GM23338 (cell line): ENCODE measurements at regions not wholly inside any gene's neighbourhood (a gene's known extent, or its start where the extent isn't known, plus 50 kb on each side); places are given as distances from the start of the nearest gene placed in this dataset.

Experiments used
- ATAC-seq: fragments of 200-7000 bp; cut with Tn5 transposase; 3 replicates; pipeline ENCODE4 v1.9.1; 2020
- DNase-seq: peaks from one replicate; pipeline ENCODE4 v3.0.0-alpha.2; 2015; ENCODE audit warnings: low spot score
- H2AFZ ChIP-seq: fragments of 200-600 bp; sonication (generic); 2 replicates; pipeline ENCODE4 v1.8.0; 2016; ENCODE audit warnings: antibody characterized with exemption, mild to moderate bottlenecking, moderate library complexity
- H3F3A ChIP-seq: fragments of 200-600 bp; sonication (generic); replicated peaks from 2 replicates; pipeline ENCODE4 v1.8.0; 2017; ENCODE audit warnings: antibody characterized with exemption, mixed run types, low read depth
- H3K27ac ChIP-seq: fragments of 200-600 bp; sonication (generic); 2 replicates; pipeline ENCODE4 v1.6.1; 2016; ENCODE audit warnings: low read depth
- H3K27me3 ChIP-seq: fragments of 200-600 bp; sonication (generic); 2 replicates; pipeline ENCODE4 v1.8.0; 2016; ENCODE audit warnings: mild to moderate bottlenecking, mixed run types, moderate library complexity; ENCODE audit not compliant: insufficient read depth
- H3K36me3 ChIP-seq: fragments of 200-600 bp; sonication (generic); 2 replicates; pipeline ENCODE4 v1.8.0; 2016; ENCODE audit warnings: mild to moderate bottlenecking; ENCODE audit not compliant: insufficient read depth
- H3K4me1 ChIP-seq: fragments of 200-600 bp; sonication (generic); 2 replicates; pipeline ENCODE4 v1.8.0; 2016; ENCODE audit warnings: mild to moderate bottlenecking, moderate library complexity; ENCODE audit not compliant: insufficient read depth
- H3K4me2 ChIP-seq: fragments of 200-600 bp; sonication (generic); 2 replicates; pipeline ENCODE4 v1.7.1; 2017; ENCODE audit warnings: mixed run types
- H3K4me3 ChIP-seq: fragments of 200-600 bp; sonication (generic); 2 replicates; pipeline ENCODE4 v1.6.1; 2016; ENCODE audit warnings: mixed run types
- H3K79me2 ChIP-seq: fragments of 200-600 bp; sonication (generic); replicated peaks from 2 replicates; pipeline ENCODE4 v1.8.0; 2017; ENCODE audit warnings: mild to moderate bottlenecking; ENCODE audit not compliant: insufficient read depth
- H3K9me2 ChIP-seq: fragments of 200-600 bp; sonication (generic); 2 replicates; pipeline ENCODE4 v1.8.0; 2017; ENCODE audit not compliant: insufficient read depth
- H4K20me1 ChIP-seq: fragments of 200-600 bp; sonication (generic); replicated peaks from 2 replicates; pipeline ENCODE4 v1.8.0; 2017; ENCODE audit warnings: mild to moderate bottlenecking; ENCODE audit not compliant: insufficient read depth
- H3K27ac Mint-ChIP-seq: 2 replicates; pipeline ENCODE4 v1.8.0; 2020; ENCODE audit warnings: inconsistent platforms, mild to moderate bottlenecking, moderate library complexity, mixed read lengths
- H3K27me3 Mint-ChIP-seq: 3 replicates; pipeline ENCODE4 v1.8.0; 2022; ENCODE audit warnings: low read depth, mild to moderate bottlenecking, moderate library complexity, mixed read lengths, inconsistent platforms; ENCODE audit not compliant: insufficient read depth, poor library complexity
- H3K36me3 Mint-ChIP-seq: 3 replicates; pipeline ENCODE4 v1.8.0; 2021; ENCODE audit warnings: low read depth, mild to moderate bottlenecking, inconsistent platforms, moderate library complexity, mixed read lengths
- H3K4me1 Mint-ChIP-seq: 3 replicates; pipeline ENCODE4 v1.8.0; 2020; ENCODE audit warnings: mild to moderate bottlenecking, inconsistent platforms, mixed read lengths
- H3K4me3 Mint-ChIP-seq: 3 replicates; pipeline ENCODE4 v1.8.0; 2021; ENCODE audit warnings: moderate library complexity, mild to moderate bottlenecking, inconsistent platforms, mixed read lengths
- H3K9me3 Mint-ChIP-seq: 3 replicates; pipeline ENCODE4 v1.8.0; 2020; ENCODE audit warnings: moderate library complexity, mild to moderate bottlenecking, inconsistent platforms, mixed read lengths
- CREB1 ChIP-seq: fragments of 250-450 bp; sonication (Bioruptor Pico); IDR thresholded peaks from 2 replicates; pipeline ENCODE4 v1.5.0; 2020; ENCODE audit warnings: low read depth, mild to moderate bottlenecking, moderate library complexity
- CTCF ChIP-seq, 2 experiments: fragments of 200-600 bp in 1 of 2; sonication (generic) in 1 of 2; conservative IDR thresholded peaks; 2 replicates each; pipeline versions ENCODE4 v1.5.1 to v1.6.1; 2016 to 2017; ENCODE audit warnings: antibody characterized with exemption in 2 of 2, low read depth in 2 of 2, mild to moderate bottlenecking in 2 of 2, moderate library complexity in 1 of 2
- ETS1 ChIP-seq: IDR thresholded peaks from 2 replicates; pipeline ENCODE4 v1.6.1; 2016; ENCODE audit warnings: antibody characterized with exemption
- EZH2 ChIP-seq: fragments of 200-600 bp; sonication (generic); IDR thresholded peaks from one replicate; pipeline ENCODE4 v1.8.0; 2017; ENCODE audit warnings: antibody characterized with exemption, mild to moderate bottlenecking, low read depth; ENCODE audit not compliant: unreplicated experiment
- EZH2phosphoT487 ChIP-seq: fragments of 200-600 bp; sonication (generic); IDR thresholded peaks from one replicate; pipeline ENCODE4 v1.8.1; 2018; ENCODE audit warnings: antibody characterized with exemption; ENCODE audit not compliant: unreplicated experiment
- JUNB ChIP-seq: IDR thresholded peaks from one replicate; pipeline ENCODE4 v1.6.1; 2016; ENCODE audit warnings: antibody characterized with exemption; ENCODE audit not compliant: unreplicated experiment
- NANOG ChIP-seq: IDR thresholded peaks from 2 replicates; pipeline ENCODE4 v1.6.1; 2016; ENCODE audit warnings: antibody characterized with exemption, borderline replicate concordance
- POLR2AphosphoS5 ChIP-seq: IDR thresholded peaks from 2 replicates; pipeline ENCODE4 v1.6.1; 2016; ENCODE audit warnings: antibody characterized with exemption, low read depth
- STAT1 ChIP-seq: IDR thresholded peaks from one replicate; pipeline ENCODE4 v1.6.1; 2016; ENCODE audit warnings: antibody characterized with exemption; ENCODE audit not compliant: unreplicated experiment
- ZNF331 ChIP-seq: fragments of 250-450 bp; sonication (Bioruptor Pico); IDR thresholded peaks from 2 replicates; pipeline ENCODE4 v1.5.0; 2020; ENCODE audit warnings: low read depth, mild to moderate bottlenecking, moderate library complexity

- H3K4me1 ChIP-seq, result peaks cover 22% of the 10 kb centered on the region; the same call in 1 of the 2 replicates
- no peak for DNase-seq
- H3K9me2 ChIP-seq, result no peaks in the 10 kb centered on the region; the same call in 1 of the 2 replicates
- H3K36me3 ChIP-seq, result no peaks in the 10 kb centered on the region
- Mint-ChIP-seq H3K27me3 (no peaks in the 10 kb centered on the region), H3K27ac (no peak overlapping the region), H3K36me3 (no peaks in the 10 kb centered on the region), H3K4me1 (peaks cover 15% of the 10 kb centered on the region; the same call in 2 of the 3 replicates), H3K4me3 (no peak overlapping the region), H3K9me3 (no peaks in the 10 kb centered on the region)
- no peaks in the 10 kb centered on the region for H3F3A ChIP-seq
- no peak overlapping the region for H3K27ac ChIP-seq
- H3K79me2 ChIP-seq, result peaks cover 10% of the 10 kb centered on the region; the same call in 1 of the 2 replicates
- H2AFZ ChIP-seq, result no peak overlapping the region
- no peak overlapping the region for H3K4me2 ChIP-seq
- H3K4me3 ChIP-seq, result no peak overlapping the region
- no peak for ATAC-seq
- H4K20me1 ChIP-seq, result no peaks in the 10 kb centered on the region
- TF ChIP-seq EZH2phosphoT487 (no peak), STAT1 (no peak), EZH2 (no peak), JUNB (no peak), ETS1 (no peak), CREB1 (CRISPR knock-in tag) (no peak), POLR2AphosphoS5 (no peak), NANOG (no peak), CTCF (conservative IDR thresholded peaks at IDR 0.05; ENCODE audit: low read depth in 2 of 2) (no peak)
- no peaks in the 10 kb centered on the region for H3K27me3 ChIP-seq
These were observed 199.3 kb upstream of the CMC1 start for GRCh38 chr3:28042095-28042635.

GRCh38 chr3:28042707-28043106, 198.7 kb upstream of the CMC1 start:
- no peak overlapping the region for H3K4me2 ChIP-seq
- H3K27me3 ChIP-seq, result no peaks in the 10 kb centered on the region
- Mint-ChIP-seq H3K27me3 (no peaks in the 10 kb centered on the region), H3K4me1 (peaks cover 15% of the 10 kb centered on the region; the same call in 2 of the 3 replicates), H3K36me3 (no peaks in the 10 kb centered on the region), H3K9me3 (no peaks in the 10 kb centered on the region), H3K4me3 (no peak overlapping the region), H3K27ac (no peak overlapping the region)
- H4K20me1 ChIP-seq, result no peaks in the 10 kb centered on the region
- peaks cover 10% of the 10 kb centered on the region; the same call in 1 of the 2 replicates for H3K79me2 ChIP-seq
- H3K27ac ChIP-seq, result no peak overlapping the region
- H3K36me3 ChIP-seq, result no peaks in the 10 kb centered on the region
- ATAC-seq (no peak), DNase-seq (no peak)
- H3F3A ChIP-seq, result no peaks in the 10 kb centered on the region
- no peak overlapping the region for H2AFZ ChIP-seq
- peaks cover 22% of the 10 kb centered on the region; the same call in 1 of the 2 replicates for H3K4me1 ChIP-seq
- no peak overlapping the region for H3K4me3 ChIP-seq
- no peaks in the 10 kb centered on the region; the same call in 1 of the 2 replicates for H3K9me2 ChIP-seq
- no peak for TF ChIP-seq EZH2
- TF ChIP-seq POLR2AphosphoS5, result no peak
- no peak for TF ChIP-seq CREB1 (CRISPR knock-in tag)
- TF ChIP-seq JUNB, result no peak
- no peak for TF ChIP-seq EZH2phosphoT487
- no peak for TF ChIP-seq CTCF (conservative IDR thresholded peaks at IDR 0.05; ENCODE audit: low read depth in 2 of 2)
- TF ChIP-seq ETS1, result no peak
- no peak for TF ChIP-seq NANOG
- no peak for TF ChIP-seq ZNF331 (CRISPR knock-in tag)
